Neural cell (in vitro differentiated cells): ENCODE measurements at regions not wholly inside any gene's neighbourhood (a gene's known extent, or its start where the extent isn't known, plus 50 kb on each side); places are given as distances from the start of the nearest gene placed in this dataset.
"Not testable (repeated sequence)": the region's sequence is repeated elsewhere in the genome, so short reads cannot be mapped to it uniquely, and the experiment has no call there.

Experiments used
- EP300 ChIP-seq: fragments of 450-650 bp; conservative IDR thresholded peaks from 2 replicates; pipeline ENCODE4 v1.6.1; 2014; ENCODE audit warnings: antibody characterized with exemption, mild to moderate bottlenecking, moderate library complexity; ENCODE audit not compliant: poor library complexity, severe bottlenecking
- MXI1 ChIP-seq: fragments of 450-650 bp; conservative IDR thresholded peaks from 2 replicates; pipeline ENCODE4 v1.6.1; 2014; ENCODE audit warnings: antibody characterized with exemption, mild to moderate bottlenecking; ENCODE audit not compliant: poor library complexity, severe bottlenecking
- TF ChIP-seq, protein P1 (sequence below): fragments of 450-650 bp; IDR thresholded peaks from 2 replicates; pipeline ENCODE4 v1.5.1; 2014; ENCODE audit warnings: antibody characterized with exemption, mild to moderate bottlenecking, moderate library complexity; ENCODE audit not compliant: poor library complexity, severe bottlenecking

DNA sequence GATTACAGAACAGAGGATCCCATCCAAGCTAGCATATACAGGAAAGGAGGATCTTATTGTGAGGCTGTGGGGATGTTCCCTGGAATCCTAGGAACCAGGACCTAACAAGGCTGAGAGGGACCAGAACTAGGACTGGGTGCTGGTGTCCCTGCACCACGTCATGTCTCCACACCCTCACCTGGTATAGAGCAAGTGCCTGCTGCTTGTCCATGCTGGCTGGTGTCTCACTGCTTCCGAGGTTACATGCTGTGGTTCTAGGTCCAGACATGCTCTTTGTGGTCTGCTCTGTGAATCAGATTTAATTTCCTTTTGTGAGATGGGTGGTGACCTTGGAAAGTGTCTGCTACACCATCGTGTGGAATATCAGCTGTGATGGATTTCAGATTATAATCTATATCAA is 247.8 kb downstream of the RTP5 start:
- TF ChIP-seq MXI1, EP300: not testable (repeated sequence)
- TF ChIP-seq, protein P1, sequence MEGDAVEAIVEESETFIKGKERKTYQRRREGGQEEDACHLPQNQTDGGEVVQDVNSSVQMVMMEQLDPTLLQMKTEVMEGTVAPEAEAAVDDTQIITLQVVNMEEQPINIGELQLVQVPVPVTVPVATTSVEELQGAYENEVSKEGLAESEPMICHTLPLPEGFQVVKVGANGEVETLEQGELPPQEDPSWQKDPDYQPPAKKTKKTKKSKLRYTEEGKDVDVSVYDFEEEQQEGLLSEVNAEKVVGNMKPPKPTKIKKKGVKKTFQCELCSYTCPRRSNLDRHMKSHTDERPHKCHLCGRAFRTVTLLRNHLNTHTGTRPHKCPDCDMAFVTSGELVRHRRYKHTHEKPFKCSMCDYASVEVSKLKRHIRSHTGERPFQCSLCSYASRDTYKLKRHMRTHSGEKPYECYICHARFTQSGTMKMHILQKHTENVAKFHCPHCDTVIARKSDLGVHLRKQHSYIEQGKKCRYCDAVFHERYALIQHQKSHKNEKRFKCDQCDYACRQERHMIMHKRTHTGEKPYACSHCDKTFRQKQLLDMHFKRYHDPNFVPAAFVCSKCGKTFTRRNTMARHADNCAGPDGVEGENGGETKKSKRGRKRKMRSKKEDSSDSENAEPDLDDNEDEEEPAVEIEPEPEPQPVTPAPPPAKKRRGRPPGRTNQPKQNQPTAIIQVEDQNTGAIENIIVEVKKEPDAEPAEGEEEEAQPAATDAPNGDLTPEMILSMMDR: not testable (repeated sequence)
